GM12873 (cell line): ENCODE measurements at regions not wholly inside any gene's neighbourhood (a gene's known extent, or its start where the extent isn't known, plus 50 kb on each side); places are given as distances from the start of the nearest gene placed in this dataset.

Source experiments
- TF ChIP-seq, protein P1 (sequence below): IDR thresholded peaks from 2 replicates; pipeline ENCODE4 v1.5.1; 2012; ENCODE audit warnings: low read depth, mild to moderate bottlenecking, moderate library complexity, low read length, control low read depth; ENCODE audit not compliant: insufficient read depth; ENCODE audit errors: missing control alignments

DNA sequence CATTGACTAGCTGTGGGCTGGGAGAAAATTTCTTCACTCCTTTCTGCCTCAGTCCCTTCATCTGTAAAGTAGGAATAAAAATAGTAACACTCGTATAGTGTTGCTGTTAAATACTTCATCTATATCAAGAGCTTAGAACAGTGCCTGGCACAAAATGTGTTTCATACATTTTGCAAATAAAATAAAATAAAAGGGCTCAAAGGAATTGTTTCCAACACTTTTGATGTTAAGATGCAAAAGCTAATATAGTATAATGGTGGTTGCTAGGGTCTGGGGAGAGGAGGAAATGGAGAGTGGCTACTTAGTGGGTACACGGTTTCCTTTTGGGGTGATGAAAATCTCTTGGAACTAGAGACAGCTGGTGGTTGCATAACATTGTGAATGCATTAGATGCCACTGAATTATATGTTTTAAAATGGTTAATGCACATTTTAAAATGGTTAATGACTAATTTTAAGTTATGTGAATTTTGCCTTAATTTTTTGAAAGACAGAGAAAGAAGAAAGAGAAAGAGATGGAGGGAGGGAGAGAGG is 542.1 kb upstream of the ID2 start:
- TF ChIP-seq, protein P1, sequence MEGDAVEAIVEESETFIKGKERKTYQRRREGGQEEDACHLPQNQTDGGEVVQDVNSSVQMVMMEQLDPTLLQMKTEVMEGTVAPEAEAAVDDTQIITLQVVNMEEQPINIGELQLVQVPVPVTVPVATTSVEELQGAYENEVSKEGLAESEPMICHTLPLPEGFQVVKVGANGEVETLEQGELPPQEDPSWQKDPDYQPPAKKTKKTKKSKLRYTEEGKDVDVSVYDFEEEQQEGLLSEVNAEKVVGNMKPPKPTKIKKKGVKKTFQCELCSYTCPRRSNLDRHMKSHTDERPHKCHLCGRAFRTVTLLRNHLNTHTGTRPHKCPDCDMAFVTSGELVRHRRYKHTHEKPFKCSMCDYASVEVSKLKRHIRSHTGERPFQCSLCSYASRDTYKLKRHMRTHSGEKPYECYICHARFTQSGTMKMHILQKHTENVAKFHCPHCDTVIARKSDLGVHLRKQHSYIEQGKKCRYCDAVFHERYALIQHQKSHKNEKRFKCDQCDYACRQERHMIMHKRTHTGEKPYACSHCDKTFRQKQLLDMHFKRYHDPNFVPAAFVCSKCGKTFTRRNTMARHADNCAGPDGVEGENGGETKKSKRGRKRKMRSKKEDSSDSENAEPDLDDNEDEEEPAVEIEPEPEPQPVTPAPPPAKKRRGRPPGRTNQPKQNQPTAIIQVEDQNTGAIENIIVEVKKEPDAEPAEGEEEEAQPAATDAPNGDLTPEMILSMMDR, result no peak

DNA sequence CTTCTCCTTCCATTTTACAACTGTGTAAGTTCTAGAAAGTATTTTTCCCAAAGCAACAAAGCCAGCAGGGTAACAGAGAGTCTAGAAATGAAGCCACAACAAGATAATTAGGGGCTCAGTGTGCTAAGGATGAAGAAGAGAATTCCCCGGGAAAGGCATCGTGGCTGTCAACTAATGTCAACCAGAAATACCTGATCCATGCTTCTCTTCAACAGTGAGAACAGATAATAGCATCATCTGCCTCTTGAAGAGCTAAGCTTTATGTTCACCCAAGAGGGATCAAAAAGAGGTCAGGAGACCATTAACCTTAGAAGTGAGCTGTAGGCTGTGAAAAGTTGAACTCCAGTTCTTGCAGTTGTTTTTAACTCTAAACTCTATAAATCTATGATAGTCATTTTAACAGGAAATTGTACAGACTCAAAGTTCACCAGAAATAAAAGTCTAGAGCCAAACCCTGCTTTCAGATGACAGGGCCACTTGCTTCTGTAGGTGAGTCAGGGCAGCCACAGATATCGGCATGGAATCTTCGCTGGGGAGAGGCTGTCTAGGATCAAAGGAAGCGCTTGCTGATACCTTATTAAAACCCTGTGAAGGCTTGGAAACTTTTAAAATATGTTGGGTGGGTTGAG is 540.7 kb upstream of the ID2 start:
- TF ChIP-seq, protein P1, result no peak

DNA sequence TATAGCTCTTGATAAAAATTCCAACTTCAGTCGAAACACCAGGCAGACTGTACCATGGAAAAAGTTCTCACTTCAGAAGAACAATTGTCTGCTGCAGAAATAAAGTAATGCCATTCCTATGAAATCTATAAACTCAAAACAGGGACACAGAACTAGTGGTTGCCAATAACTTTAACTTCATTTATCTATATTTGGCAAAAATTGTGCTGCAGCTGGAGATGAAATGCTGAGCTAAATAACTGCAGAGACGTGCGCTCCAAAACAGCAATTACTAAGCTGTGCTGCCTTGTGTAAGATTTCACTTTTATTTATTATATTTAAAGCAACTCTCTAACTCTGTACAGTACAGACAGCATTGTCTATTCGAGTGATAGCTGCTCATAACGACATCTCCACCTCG is 540.1 kb upstream of the ID2 start:
- TF ChIP-seq, protein P1, result no peak

- TF ChIP-seq, protein P1, result no peak
These were observed 539.4 kb upstream of the ID2 start for GRCh38 chr2:8142461-8142860.

DNA sequence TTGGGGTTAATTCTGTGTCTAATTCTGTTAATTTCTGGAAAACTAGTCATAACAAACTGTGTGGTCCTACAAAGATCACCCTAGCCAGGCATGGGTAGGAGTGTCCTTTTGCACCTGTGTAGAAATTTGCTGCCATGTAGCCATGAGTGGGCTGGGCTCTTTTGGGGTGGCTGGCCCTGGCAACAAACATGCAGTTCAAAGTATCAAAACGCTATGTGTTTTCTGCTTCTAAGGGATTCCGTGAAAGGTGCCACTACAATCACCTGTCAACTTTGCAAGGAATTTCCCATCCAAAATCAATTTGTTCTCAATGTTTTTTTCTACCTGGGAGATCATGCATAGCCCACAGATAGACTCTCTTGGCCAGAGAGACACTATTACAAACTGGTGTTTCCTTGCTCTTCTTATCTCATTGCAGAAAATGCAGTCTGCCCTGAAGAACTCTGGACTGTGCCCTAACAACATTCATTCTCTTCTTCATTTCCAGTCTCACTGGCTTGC is 537.7 kb upstream of the ID2 start:
- TF ChIP-seq, protein P1, result no peak

GRCh38 chr2:8144785-8145184 is 537.1 kb upstream of the ID2 start:
- TF ChIP-seq, protein P1, result no peak

GRCh38 chr2:8146132-8147005 is 535.5 kb upstream of the ID2 start:
- TF ChIP-seq, protein P1, result no peak
